ENCODE measurements at regions not wholly inside any gene's neighbourhood (a gene's known extent, or its start where the extent isn't known, plus 50 kb on each side); places are given as distances from the start of the nearest gene placed in this dataset.

DNA sequence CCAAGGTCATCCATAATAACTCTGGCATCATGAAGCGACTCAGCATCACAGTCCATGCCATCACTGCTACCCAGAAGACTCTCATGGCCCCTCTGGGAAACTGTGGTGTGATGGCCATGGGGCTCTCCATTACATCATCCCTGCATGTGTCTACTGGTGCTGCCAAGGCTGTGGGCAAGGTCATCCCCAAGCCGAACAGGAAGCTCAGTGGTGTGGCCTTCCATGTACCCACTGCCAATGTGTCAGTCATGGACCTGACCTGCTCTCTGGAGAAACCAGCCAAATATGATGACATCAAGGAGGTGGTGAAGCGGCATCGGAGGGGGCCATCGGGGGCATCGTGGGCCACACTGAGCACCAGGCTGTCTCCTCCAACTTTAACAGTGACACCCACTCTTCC lies 65.1 kb upstream of the ARHGAP29 start:
- TF ChIP-seq CTCF (IDR thresholded peaks at IDR 0.05): no peak
- TF ChIP-seq POLR2AphosphoS5 (IDR thresholded peaks at IDR 0.05): no peak

Data from gastroesophageal sphincter (tissue), 3 donors.